A673 (cell line): ENCODE measurements at regions not wholly inside any gene's neighbourhood (a gene's known extent, or its start where the extent isn't known, plus 50 kb on each side); places are given as distances from the start of the nearest gene placed in this dataset.

Source experiments
- EZH2 ChIP-seq: fragments of 200-600 bp; sonication (generic); IDR thresholded peaks from 2 replicates; pipeline ENCODE4 v1.6.1; 2017; ENCODE audit warnings: borderline replicate concordance, low read depth, mild to moderate bottlenecking, mixed read lengths, antibody characterized with exemption, low read length; ENCODE audit not compliant: poor library complexity, severe bottlenecking
- TF ChIP-seq, protein P1 (sequence below): fragments of 300-800, 200-600 bp; sonication (generic); conservative IDR thresholded peaks from 2 replicates; pipeline ENCODE4 v1.5.1; 2017; ENCODE audit warnings: low read depth, mild to moderate bottlenecking, antibody characterized with exemption, low read length, moderate library complexity, mixed read lengths

GRCh38 chr13:40098246-40098645 is 442.8 kb downstream of the COG6 start:
- TF ChIP-seq, protein P1, sequence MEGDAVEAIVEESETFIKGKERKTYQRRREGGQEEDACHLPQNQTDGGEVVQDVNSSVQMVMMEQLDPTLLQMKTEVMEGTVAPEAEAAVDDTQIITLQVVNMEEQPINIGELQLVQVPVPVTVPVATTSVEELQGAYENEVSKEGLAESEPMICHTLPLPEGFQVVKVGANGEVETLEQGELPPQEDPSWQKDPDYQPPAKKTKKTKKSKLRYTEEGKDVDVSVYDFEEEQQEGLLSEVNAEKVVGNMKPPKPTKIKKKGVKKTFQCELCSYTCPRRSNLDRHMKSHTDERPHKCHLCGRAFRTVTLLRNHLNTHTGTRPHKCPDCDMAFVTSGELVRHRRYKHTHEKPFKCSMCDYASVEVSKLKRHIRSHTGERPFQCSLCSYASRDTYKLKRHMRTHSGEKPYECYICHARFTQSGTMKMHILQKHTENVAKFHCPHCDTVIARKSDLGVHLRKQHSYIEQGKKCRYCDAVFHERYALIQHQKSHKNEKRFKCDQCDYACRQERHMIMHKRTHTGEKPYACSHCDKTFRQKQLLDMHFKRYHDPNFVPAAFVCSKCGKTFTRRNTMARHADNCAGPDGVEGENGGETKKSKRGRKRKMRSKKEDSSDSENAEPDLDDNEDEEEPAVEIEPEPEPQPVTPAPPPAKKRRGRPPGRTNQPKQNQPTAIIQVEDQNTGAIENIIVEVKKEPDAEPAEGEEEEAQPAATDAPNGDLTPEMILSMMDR, result no peak
- no peak for TF ChIP-seq EZH2
